ENCODE measurements at regions not wholly inside any gene's neighbourhood (a gene's known extent, or its start where the extent isn't known, plus 50 kb on each side); places are given as distances from the start of the nearest gene placed in this dataset.

DNA sequence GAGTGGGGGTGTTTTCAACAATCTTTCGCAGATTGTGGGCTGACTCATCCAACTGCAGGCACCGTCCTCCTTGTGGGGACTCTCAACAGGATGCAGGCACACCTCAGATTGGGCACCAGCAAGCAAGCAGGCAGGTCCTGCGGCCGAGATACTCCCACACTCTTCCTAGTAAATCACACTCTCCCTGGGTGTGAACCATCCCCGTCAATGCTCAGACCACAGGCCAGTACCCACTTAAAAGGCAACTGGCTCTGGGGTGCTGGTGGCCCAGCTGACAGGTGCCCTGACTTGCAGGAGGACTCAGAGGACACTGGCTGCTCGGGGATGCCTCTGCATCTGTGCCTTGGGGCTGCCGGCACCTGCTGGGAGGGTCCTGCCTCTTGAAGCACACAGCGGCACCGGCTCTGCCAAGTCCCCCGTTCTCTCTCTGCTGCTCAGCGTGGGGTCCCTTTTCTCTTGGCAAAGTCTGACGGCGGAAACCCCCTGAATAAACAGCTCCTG, 282.5 kb downstream of the CTTN start:
- TF ChIP-seq, protein P1, sequence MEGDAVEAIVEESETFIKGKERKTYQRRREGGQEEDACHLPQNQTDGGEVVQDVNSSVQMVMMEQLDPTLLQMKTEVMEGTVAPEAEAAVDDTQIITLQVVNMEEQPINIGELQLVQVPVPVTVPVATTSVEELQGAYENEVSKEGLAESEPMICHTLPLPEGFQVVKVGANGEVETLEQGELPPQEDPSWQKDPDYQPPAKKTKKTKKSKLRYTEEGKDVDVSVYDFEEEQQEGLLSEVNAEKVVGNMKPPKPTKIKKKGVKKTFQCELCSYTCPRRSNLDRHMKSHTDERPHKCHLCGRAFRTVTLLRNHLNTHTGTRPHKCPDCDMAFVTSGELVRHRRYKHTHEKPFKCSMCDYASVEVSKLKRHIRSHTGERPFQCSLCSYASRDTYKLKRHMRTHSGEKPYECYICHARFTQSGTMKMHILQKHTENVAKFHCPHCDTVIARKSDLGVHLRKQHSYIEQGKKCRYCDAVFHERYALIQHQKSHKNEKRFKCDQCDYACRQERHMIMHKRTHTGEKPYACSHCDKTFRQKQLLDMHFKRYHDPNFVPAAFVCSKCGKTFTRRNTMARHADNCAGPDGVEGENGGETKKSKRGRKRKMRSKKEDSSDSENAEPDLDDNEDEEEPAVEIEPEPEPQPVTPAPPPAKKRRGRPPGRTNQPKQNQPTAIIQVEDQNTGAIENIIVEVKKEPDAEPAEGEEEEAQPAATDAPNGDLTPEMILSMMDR (IDR thresholded peaks at IDR 0.05; ENCODE audit: insufficient read depth, low read length, poor library complexity, severe bottlenecking) = no peak
- no peak for TF ChIP-seq EZH2phosphoT487 (conservative IDR thresholded peaks at IDR 0.05; ENCODE audit: low read length)
